ENCODE measurements at regions not wholly inside any gene's neighbourhood (a gene's known extent, or its start where the extent isn't known, plus 50 kb on each side); places are given as distances from the start of the nearest gene placed in this dataset.

- no peak for TF ChIP-seq CTCF (IDR thresholded peaks at IDR 0.05)
- TF ChIP-seq POLR2A (IDR thresholded peaks at IDR 0.05): no peak
- no peak for TF ChIP-seq EP300 (IDR thresholded peaks at IDR 0.05)
These were observed 189.3 kb downstream of the ADRA2A start for GRCh38 chr10:111266165-111266564.
